ENCODE measurements at regions not wholly inside any gene's neighbourhood (a gene's known extent, or its start where the extent isn't known, plus 50 kb on each side); places are given as distances from the start of the nearest gene placed in this dataset.

- no peak for DNase-seq (ENCODE audit: low read depth in 1 of 2, low spot score in 1 of 2)
- ChIA-PET POLR2A (no interaction called here), CTCF (interaction anchor here (0.9 kb wide), 1 partner anchor 14 kb away, joined by 3 read pairs; no protein-coding TSS in a partner anchor)
- H3K9me3 ChIP-seq, result no peaks in the 10 kb centered on the region
- H3K4me2 ChIP-seq, result no peak overlapping the region
- ATAC-seq, result no peak
- TF ChIP-seq SMC3 (IDR thresholded peaks at IDR 0.05) (no peak), HOXB5 (CRISPR knock-in tag; IDR thresholded peaks at IDR 0.05) (no peak)
- H3K4me3 ChIP-seq, result no peak overlapping the region
- no peak for FAIRE-seq
- no peaks in the 10 kb centered on the region for H3K4me1 ChIP-seq
- no peak overlapping the region for H3K27ac ChIP-seq
Observed at GRCh38 chr11:79550809-79551208, 110.0 kb upstream of the TENM4 start.

- CTCF ChIA-PET, result no interaction called here
- FAIRE-seq (no peak), ATAC-seq (no peak), DNase-seq (ENCODE audit: low read depth in 1 of 2, low spot score in 1 of 2) (no peak)
- Histone ChIP-seq H3K4me3 (no peak overlapping the region), H3K4me2 (no peak overlapping the region), H3K4me1 (no peaks in the 10 kb centered on the region), H3K27ac (no peak overlapping the region), H3K9me3 (no peaks in the 10 kb centered on the region)
- POLR2A ChIA-PET, result no interaction called here
- no peak for TF ChIP-seq PHF8 (IDR thresholded peaks at IDR 0.05; ENCODE audit: borderline replicate concordance, low read depth)
Observed at GRCh38 chr11:79547256-79547655, 106.4 kb upstream of the TENM4 start.

GRCh38 chr11:79546351-79546750, 105.5 kb upstream of the TENM4 start:
- H3K4me1 ChIP-seq, result no peaks in the 10 kb centered on the region
- H3K4me2 ChIP-seq, result no peak overlapping the region
- 18% methylated on average over 8 of the region's 8 CpGs for WGBS (ENCODE audit: missing lambda C conversion rate)
- ATAC-seq (no peak), DNase-seq (ENCODE audit: low read depth in 1 of 2, low spot score in 1 of 2) (no peak), FAIRE-seq (no peak)
- ChIA-PET POLR2A (no interaction called here), CTCF (no interaction called here)
- no peaks in the 10 kb centered on the region for H3K9me3 ChIP-seq
- H3K27ac ChIP-seq, result no peak overlapping the region
- H3K4me3 ChIP-seq, result no peak overlapping the region
- TF ChIP-seq TP53 (CRISPR knock-in tag; IDR thresholded peaks at IDR 0.05) (no peak), MAX (IDR thresholded peaks at IDR 0.05) (no peak), JUN (IDR thresholded peaks at IDR 0.05) (no peak), MAZ (IDR thresholded peaks at IDR 0.05; ENCODE audit: borderline replicate concordance, low read depth, low read length) (no peak), RAD21 (conservative IDR thresholded peaks at IDR 0.05 in 1 of 2, IDR thresholded peaks at IDR 0.05 in 1 of 2) (no peak), PHF8 (IDR thresholded peaks at IDR 0.05; ENCODE audit: borderline replicate concordance, low read depth) (no peak), ELK1 (IDR thresholded peaks at IDR 0.05; ENCODE audit: low read depth, low read length) (no peak), CBX2 (IDR thresholded peaks at IDR 0.05; ENCODE audit: borderline replicate concordance, low read depth) (no peak), HMGXB4 (CRISPR knock-in tag; IDR thresholded peaks at IDR 0.05; ENCODE audit: borderline replicate concordance) (no peak), HEYL (CRISPR knock-in tag; IDR thresholded peaks at IDR 0.05) (no peak), ZFP36 (IDR thresholded peaks at IDR 0.05; ENCODE audit: borderline replicate concordance, partially characterized antibody) (no peak), ATOH8 (CRISPR knock-in tag; IDR thresholded peaks at IDR 0.05; ENCODE audit: low read depth) (no peak), TFCP2L1 (CRISPR knock-in tag; IDR thresholded peaks at IDR 0.05) (no peak), EHF (CRISPR knock-in tag; IDR thresholded peaks at IDR 0.05) (no peak), ZC3H11A (IDR thresholded peaks at IDR 0.05) (no peak), BCL3 (IDR thresholded peaks at IDR 0.05) (no peak)
